ENCODE measurements at regions not wholly inside any gene's neighbourhood (a gene's known extent, or its start where the extent isn't known, plus 50 kb on each side); places are given as distances from the start of the nearest gene placed in this dataset.
"Not testable (repeated sequence)": the region's sequence is repeated elsewhere in the genome, so short reads cannot be mapped to it uniquely, and the experiment has no call there.

GRCh38 chr12:88945051-88945732 is 364.9 kb upstream of the KITLG start:
- no peak for DNase-seq (ENCODE audit: low spot score)

DNA sequence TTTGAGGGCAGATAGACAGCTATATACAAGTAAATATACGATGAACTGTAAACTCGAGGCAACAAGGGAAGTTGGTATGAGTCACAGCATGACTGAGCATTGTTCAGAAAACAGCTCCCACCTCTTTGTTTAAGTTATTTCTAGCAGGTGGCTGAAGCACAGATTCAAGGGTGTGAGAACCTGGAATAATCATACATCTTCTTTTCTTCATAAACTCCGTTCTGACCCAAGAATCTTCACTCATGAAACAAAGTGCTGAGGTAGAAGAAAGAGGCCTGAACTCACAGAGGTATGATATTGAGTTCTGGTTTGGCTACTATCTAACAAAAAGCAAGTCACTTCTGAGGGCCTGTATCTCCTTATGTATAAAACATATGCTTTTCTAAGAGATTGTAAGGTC is 364.1 kb upstream of the KITLG start:
- DNase-seq (ENCODE audit: low spot score) = peak; percentile 80

DNA sequence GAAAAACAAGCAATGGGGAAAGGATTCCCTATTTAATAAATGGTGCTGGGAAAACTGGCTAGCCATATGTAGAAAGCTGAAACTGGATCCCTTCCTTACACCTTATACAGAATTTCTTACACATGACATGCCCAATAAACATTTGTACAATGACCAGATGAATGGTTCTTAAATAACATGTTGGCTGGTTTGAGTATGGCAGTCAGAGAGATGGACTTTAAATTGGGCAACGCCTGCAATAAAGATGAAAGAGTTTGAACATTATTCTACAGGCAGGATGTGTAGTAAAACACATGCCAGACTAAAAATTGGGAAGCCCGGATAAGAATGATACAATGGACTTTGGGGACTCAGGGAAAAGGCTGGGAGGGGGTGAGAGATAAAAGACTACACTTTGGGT is 360.6 kb upstream of the KITLG start:
- DNase-seq (ENCODE audit: low spot score) = no peak

- no peak for DNase-seq (ENCODE audit: low spot score)
These were observed 355.6 kb upstream of the KITLG start for GRCh38 chr12:88935856-88936255.

DNA sequence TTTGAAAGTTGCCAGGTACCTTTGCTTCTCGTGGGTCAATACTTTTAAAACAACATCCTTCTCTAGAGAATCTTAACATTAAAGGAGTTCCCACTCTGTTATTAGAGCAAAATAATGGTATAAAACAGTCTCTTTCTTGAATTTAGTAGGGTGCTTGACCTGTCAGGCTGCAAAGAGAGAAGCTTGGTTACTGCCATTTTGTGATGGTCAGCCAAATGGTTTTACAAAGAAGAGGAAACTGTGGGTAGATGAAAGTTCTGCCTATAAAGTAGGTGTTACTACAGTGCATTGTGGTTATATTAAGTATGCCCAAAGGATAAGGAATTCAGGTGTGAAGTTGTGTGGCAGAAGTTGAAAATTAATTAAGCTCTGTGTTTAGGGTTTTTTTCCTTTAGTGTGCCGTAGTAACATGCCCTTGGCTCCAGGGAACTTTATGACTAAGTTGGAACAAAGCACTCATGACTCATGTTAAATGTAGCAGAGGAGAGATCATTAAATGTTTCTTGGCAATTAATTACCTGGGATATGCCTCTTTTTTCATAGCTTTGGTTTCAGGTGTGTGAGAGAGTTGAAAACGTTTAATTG is 354.0 kb upstream of the KITLG start:
- DNase-seq (ENCODE audit: low spot score) = peak; percentile 91

GRCh38 chr12:88932457-88932856 is 352.2 kb upstream of the KITLG start:
- no peak for DNase-seq (ENCODE audit: low spot score)

DNA sequence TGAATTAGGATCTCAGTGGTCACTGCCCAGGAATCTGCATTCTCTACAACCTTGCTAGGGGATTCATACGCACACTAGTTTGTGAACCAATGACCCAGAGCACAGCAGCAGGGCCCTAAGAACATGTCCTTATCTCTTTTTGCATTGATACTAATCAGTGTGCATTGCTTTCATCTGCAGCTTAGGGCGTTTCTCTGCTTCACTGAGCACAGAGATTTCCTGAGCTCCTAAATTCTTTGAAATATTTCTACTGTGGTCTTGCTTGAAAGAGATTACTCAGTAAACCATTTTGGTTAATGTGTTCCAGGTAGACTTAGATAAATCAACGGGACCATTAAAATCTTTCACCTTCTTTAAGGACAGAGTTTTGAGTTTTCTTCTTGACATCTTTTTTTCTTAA is 351.3 kb upstream of the KITLG start:
- peak; percentile 69 for DNase-seq (ENCODE audit: low spot score)

DNA sequence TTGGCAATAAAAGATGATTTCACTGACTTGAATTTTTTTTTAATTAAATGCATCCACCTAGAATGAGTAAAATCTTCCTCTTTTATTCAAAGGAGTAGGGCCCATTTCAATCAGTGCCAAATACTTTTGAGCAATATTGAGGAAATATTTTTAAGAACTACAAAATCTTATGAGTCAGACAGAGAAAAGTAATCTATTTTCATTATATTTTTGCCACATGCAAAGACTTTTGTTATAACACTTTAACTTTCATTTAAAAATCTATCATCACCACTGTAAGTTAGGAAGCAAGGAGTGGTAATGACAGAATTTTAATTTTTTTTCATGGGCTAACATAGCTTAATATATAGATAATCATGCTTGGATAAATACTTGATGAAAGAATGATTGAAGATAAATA is 345.2 kb upstream of the KITLG start:
- DNase-seq (ENCODE audit: low spot score) = no peak

GRCh38 chr12:88924162-88924561 is 343.9 kb upstream of the KITLG start:
- DNase-seq (ENCODE audit: low spot score) = peak; percentile 39

DNA sequence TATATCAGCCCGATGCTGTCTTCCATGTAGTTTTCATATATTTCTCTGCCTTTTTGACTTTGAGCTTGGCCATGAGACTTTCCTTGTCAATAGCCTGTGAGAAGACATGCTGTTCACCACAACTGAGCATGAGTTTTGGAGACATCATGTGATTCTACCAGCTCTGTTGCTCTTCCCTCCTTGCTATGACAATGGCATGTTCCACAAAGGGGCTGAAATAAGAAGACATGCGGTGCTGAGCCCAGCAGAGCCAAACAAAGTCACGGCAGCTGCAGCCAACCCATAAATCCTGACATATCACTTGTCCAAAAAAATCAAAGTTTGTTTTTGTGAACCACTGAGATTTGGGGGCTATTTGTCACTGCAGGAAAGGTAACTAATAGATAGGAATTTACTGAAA is 343.4 kb upstream of the KITLG start:
- DNase-seq (ENCODE audit: low spot score) = no peak

- DNase-seq (ENCODE audit: low spot score) = no peak
These were observed 342.5 kb upstream of the KITLG start for GRCh38 chr12:88922816-88923215.

DNA sequence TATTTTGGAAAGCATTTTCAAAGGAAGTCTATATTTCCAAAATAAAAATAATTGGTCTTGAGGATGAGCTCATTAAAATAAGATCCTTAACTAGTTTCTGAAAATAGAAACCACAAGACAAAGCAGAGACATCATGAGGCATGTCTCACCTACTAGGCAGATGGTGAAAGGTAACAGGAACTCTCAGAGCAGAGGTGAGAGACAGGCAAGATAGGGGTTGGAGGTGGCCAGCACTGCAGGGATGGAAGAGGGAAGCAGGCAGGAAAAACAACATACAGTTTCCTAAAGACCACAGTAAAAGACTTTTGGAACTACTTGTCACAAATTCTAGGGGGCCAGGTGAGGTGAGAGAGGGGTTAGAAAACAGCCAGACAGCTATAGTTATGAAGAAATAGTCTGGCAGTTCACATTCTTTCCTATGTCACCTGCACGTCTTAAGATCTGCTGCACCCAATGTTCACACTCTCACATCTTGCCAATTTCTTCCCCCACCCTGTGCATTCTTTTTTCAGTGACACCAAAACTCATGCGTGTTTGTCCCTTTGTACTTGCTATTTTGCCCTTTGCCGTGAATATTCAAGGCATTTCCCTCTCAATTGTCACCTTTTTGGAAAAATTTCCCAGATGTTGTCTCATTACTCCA is 341.7 kb upstream of the KITLG start:
- no peak for DNase-seq (ENCODE audit: low spot score)

- no peak for DNase-seq (ENCODE audit: low spot score)
These were observed 341.2 kb upstream of the KITLG start for GRCh38 chr12:88921434-88921833.

- no peak for DNase-seq (ENCODE audit: low spot score)
These were observed 337.9 kb upstream of the KITLG start for GRCh38 chr12:88918161-88918560.

DNA sequence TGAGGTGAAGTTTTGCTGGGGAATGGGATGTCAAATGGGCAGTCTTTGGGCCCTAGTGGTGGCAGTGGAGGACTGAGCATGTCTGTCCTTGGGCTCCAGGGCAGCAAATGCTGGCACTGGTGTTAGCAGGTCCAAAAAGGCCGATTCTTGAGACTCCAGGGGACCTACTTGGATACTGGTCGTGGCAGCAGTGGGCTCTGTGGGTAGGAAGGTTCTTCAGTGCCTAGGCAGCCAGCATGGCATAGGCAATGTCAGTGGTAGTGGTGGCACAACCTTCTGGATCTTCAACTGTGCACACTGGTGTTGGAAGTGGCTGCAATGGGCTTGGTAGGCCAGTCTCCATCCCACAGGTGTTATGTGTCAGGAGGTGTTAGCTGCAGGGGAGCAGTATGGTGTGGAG is 334.7 kb upstream of the KITLG start:
- DNase-seq (ENCODE audit: low spot score) = no peak

DNA sequence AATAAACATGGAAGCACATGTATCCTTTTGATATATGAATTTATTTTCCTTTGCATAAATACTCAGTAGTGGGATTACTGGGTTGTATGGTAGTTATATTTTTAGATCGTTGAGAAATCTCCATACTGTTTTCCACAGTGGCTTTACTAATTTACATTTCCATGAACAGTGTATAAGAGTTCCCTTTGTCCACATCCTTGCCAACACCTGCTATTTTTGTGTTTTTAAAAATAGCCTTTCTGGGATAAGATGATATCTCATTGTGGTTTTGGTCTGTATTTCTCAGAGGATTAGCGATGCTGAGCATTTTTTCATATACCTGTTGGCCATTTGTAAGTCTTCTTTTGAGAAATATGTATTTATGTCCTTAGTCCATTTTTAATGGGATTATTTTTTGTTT is 329.2 kb upstream of the KITLG start:
- no peak for DNase-seq (ENCODE audit: low spot score)

DNA sequence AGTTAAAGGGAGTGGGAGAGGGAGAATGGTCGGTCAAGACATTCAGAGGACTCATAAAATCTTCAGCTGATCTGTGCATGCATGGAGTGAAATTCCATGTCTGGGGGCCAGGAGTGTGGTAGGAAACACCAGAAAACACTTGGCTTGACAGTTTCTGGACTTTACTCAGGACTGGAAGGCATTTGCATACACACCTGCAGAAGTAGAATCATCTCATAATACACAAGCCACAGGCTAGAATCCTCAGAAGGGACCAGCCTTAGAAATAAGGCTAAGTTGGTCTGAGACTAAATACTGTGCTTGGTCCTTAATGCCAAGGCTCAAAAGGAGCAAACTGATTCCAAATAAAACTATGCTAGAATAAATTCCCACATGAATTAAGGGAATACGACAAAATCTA is 328.1 kb upstream of the KITLG start:
- DNase-seq (ENCODE audit: low spot score) = no peak

DNA sequence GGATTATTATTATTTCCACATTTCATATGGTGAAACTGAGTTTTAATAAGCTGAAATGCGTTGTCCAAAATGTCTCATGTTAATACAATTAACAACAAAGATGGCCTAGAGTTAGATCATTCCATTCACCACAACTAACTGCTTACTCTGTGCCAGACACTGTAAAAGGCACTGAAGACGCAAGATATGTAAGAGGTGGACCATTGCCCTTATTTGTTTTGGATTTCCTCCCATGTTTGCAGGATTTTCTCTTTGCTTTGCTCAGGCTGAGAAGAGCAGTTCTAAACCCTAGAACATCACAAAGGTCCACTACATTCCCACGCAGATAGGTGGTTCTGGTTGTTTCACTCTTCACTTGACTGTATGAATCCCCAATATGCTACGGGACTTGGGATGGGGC is 324.4 kb upstream of the KITLG start:
- no peak for DNase-seq (ENCODE audit: low spot score)

GRCh38 chr12:88903333-88903732 is 323.1 kb upstream of the KITLG start:
- DNase-seq (ENCODE audit: low spot score) = no peak

DNA sequence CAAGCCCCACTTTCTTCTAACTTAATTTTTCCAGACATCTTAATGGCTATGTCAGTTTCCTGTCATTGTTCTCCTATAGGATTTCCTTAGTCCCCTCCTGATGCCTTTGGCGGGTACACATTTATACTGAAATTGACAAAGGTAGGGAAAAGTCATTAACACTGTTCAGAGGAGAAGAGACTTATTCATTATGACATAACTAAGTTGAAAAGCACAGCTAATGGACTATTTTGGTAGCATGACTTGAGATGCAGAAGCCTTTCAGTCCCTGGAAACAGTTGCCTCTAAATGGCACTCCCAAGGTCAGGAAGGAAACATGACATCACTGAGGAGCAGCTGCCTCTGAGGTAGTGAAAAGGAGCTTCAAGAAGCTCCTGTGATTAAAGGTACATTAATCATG is 317.5 kb upstream of the KITLG start:
- DNase-seq (ENCODE audit: low spot score) = no peak

DNA sequence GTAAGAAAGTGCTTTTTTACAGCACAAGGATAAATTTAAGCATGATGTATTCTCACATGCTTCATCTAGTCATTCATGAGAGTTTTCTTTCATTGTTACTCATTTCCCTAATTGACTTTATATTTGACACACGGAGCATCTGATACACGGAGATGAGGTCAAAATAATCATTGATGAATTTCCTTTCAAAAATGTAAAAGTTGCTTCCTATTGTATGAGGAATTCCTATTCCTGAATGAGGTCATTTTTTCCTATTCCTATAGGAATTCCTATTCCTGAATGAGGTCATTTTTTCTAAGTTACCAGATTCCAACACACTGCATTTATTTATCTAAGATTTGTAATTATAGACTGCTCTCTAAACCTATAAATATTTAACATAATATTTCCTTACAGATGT is 316.7 kb upstream of the KITLG start:
- no peak for DNase-seq (ENCODE audit: low spot score)

GRCh38 chr12:88895634-88896033 is 315.4 kb upstream of the KITLG start:
- DNase-seq (ENCODE audit: low spot score) = no peak

DNA sequence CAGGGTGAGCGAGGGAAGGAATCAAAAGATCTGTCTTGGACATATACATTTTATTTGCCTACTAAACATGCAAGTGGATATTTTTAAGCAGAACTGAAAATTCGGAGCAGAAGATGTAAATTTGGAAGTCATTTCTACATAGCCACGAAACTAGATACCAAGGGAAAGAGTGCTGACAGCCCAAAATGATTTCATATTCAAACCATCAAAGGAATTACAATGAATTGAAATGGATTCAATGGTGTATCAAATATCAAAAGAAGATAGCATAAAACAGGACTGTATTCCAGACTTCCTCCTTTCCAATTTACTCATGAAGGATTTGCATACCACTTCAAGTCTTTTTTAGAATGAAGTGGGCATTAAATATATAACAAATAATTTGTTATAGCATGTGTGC is 313.5 kb upstream of the KITLG start:
- DNase-seq (ENCODE audit: low spot score) = no peak

DNA sequence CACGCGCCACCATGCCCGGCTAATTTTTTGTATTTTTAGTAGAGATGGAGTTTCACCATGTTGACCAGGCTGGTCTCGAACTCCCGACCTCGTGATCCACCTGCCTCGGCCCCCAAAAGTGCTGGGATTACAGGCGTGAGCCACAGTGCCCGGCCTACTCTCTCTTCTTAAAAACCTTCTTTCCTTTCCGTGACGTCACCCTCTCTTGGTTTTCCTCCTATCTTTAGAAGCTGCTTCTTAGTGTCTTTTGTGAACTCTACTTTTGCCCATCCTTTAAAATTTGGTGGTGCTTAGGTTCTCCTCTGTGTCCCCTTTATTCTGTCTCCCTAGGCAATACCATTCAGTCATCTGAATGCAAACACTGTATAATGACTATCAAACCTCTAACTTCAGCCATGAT is 311.2 kb upstream of the KITLG start:
- not testable (repeated sequence) for DNase-seq (ENCODE audit: low spot score)
